SW 1271 (cell line): ENCODE measurements at regions not wholly inside any gene's neighbourhood (a gene's known extent, or its start where the extent isn't known, plus 50 kb on each side); places are given as distances from the start of the nearest gene placed in this dataset.
"Not testable (repeated sequence)": the region's sequence is repeated elsewhere in the genome, so short reads cannot be mapped to it uniquely, and the experiment has no call there.

Experiments used
- DNase-seq, 2 experiments: peaks; one replicate each; lab custom pipeline; 2025; lab: John Stamatoyannopoulos, UW

DNA sequence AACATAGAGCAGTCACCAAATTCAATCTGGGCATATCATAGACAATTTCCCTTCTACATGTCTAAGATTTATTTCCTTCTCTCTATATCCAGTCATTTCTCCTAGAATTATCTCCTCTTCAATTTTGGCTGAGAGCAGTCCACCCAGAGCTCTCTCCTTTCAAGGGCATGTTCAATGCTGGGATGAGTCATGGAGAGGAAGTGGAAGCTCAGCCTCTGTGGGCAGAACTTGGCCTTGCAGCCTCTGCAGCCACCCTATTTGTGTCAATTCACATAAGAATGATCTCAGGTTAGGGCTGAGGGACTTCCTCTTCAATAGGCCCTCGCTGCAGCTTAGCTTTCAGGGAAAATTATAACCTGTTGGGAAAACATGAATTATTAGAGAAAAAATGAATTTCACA, 560.8 kb downstream of the POM121L12 start:
- peak; percentile 3 to 10 for DNase-seq

DNA sequence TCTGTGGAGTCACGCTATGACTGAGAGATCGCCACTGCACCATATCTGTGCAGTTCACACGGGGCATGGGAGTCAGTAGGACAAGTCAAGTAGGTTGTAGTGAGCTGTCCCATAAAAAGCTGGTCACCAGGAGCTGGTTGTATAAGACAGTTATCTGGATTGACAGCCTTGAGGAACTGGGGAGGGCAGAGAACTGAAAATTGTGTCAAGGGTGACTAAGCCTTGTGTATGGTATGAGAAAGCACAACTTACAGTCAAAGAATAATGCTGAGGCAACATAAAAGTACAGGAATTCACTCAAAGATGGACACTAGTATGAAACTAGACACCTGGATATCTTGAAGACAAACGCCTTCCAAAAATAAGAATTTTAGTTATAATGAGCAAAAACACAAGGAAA, 564.9 kb downstream of the POM121L12 start:
- DNase-seq = no peak

DNA sequence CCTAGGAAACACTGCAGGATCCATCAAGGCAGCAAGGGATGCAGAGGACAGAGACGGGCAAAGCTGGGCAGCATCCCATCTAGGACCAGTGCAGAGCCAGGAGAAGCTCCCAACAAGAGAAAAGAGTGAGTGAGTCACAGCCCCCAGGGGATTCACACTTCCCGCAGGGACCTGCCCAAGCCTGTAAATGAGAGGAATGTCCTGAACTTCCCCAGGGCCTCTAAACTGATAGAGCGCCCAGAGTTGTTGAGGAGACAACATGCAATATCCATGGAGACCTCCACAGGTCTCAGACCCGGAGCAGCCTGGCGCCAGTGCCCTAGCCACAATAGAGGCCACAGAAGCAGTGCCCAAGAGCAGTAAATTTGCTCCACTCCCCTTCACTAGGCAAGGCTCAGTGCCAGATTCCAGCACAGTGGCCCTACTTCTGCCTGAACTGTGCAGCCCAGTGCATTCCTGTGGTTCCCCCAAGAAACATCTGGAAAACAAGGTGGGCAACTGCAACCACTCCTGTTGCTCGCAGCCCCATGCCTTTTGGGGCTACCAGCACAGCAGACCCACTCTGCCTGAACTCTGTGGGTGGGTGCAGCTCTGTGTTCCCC, 567.5 kb downstream of the POM121L12 start:
- DNase-seq = no peak

DNA sequence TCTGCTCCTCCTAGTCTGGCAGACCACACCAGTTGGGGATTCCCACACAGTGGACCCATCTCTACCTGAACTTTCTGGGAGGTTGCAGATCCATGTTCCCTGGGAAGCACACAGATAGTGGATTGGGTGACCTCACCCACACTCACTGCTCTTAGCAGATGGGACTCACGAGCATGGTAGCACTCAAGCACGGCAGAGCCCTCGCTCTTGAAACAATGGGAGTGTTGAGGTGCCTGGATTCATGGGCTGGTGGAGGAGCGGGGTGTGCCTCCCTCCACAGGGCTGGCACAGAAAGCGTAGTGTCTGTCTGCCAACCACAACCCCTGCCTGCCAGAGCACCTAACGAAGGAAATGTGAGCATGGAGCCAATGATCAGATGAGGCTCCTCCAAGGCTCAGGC, 568.0 kb downstream of the POM121L12 start:
- DNase-seq = no peak

DNA sequence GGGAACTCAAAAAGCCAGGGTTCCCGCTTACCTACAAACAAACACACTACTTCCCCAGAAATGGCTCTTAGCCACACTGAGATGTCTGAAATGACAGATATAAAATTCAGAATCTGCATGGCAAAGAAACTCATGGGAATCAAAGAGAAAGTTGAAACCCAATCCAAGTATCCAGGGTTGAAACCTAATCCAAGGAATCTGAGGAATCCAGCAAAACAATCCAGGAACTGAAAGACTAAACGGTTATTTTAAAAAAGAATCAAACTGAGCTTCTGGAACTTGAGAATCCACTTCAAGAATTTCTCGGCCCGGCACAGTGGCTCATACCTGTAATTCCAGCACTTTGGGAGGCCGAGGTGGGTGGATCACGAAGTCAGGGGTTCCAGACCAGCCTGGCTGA, 568.8 kb downstream of the POM121L12 start:
- no peak for DNase-seq

DNA sequence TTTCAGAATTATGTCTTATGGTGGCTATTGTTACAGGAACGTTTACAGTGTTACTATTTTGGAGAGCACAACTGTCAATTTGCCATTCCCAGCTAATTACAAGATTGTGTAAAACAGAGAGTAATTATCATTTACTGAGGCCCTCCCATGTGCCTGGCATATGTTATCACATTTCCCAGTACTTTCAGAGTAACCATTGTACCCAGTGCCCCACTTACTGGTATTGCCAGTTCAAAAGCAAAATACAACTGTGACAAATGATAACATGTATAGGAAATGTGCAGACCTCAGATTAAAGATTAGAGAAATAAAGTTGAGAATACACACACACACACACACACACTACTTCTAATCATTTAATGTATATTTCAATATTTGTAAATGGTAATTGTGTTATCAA, 572.5 kb downstream of the POM121L12 start:
- DNase-seq = no peak

DNA sequence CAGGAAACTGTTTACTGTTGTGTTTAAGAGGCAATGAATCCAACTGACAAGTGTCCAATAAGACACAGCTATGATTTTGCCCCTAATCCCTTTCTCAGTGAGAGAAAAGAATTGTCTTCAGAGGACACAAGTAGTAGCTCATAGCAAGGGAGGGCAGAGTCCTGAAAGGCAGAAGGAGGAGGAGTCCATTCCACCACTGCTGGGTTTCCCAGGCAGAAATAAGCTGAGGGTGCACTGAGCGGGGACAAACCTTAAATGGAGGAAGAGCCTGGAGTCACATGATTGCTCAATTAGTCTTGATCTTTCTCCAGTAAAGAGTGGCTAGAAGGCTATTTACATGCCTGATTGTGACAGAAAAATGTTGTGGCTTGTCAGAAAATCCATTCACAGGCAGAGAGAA, 573.8 kb downstream of the POM121L12 start:
- DNase-seq = no peak

DNA sequence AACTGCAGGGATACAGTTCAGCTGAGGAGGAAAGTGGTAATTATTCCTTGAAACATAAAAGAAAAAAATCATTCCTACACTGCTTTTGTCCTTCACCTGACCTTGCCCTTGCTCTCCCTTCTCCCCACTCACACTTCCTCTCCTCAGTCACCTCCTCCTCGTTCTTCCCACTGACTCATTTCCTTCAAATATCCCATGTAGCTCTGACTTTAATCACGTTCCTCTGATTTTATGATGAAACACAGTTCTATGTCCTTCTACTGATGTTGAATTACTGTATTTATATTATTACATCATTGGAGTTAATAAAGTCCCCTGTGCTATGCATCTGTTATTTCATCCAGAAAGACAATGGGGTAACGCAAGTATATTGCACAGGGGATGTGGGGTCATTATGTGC, 575.6 kb downstream of the POM121L12 start:
- DNase-seq = no peak

DNA sequence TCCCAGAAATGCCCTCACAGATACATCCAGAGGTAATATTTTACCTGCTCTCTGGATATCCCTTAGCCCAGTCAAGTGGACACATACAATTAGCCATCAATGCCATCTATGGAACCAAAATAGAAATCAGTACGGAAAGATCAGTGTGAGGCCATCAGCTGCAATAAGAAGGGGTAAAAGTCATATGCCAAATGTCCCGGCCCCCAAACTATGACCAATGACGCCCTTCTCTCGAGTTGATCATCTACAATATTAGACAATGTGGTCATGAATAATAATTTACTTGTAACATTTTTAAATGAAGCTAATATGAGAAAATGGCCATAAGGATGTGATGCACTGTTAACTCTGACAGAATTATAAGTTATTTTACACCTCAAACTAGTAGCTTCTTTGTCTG, 588.9 kb downstream of the POM121L12 start:
- DNase-seq = no peak

DNA sequence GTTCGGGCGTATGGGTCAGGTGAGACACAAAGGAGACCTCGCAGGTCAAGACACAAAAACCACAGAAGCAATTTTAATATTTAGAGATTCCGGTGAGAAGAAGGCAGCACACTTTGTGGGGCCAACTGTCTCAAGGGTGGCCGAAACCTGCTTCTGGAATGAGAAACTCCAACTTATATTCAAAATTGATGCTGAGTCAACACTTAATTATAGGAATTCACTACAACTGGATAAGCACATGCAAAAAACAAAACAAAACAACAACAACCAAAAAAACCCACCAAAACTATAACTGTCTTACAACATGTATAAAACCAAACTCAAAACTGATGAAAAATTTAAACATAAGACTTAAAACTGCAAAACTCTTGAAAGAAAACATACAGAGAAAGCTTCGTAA, 593.3 kb downstream of the POM121L12 start:
- no peak for DNase-seq

DNA sequence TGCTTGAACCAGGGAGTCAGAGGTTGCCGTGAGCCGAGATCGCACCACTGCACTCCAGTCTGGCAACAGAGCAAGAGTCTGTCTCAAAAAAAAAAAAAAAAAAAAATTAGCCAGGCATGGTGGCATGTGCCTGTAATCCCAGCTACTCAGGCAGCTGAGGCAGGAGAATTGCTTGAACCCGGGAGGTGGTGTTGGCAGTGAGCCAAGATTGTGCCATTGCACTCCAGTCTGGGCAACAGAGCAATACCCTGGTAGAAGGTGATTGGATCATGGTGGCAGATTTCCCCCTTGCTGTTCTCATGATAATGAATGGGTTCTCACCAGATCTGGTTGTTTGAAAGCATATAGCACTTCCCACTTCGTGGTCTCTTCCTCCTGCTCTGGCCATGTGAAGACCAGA, 599.8 kb downstream of the POM121L12 start:
- not testable (repeated sequence) for DNase-seq

DNA sequence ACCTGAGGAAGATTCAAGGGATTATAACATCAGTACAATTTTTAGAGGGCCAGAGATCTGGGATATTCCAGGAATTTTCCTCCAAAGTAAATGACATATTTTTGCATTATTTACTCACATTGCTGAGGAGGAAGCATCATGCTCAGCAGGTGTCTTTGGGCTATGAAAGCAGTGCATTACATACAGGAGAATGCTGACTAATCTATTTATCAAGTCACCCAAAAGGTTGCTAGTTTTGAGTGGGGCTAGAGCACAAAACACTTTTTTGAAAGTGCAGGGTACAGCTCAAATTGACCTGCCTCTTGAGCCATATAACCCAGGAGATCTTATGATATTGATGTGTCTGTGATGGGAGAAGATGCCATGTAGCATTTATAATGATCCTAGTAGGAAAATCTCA, 603.1 kb downstream of the POM121L12 start:
- DNase-seq = no peak

DNA sequence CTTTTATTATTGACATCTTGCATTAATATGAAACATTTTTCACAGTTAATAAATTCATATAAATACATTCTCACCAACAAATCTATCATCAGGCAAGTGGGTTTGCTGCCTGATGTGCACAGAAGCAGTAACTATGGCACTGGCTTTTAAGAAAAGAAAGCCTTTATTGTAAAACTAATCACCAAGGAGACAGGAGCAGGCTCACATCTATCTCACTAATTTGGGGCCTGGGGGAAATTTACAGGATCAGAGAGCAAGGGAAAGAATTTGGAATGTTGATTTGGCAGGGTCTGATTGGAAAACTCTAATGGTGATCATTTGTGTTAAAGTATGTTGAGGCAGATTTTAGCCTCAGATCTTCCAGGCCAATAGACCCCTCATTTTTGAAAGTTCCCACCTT, 605.7 kb downstream of the POM121L12 start:
- no peak for DNase-seq

DNA sequence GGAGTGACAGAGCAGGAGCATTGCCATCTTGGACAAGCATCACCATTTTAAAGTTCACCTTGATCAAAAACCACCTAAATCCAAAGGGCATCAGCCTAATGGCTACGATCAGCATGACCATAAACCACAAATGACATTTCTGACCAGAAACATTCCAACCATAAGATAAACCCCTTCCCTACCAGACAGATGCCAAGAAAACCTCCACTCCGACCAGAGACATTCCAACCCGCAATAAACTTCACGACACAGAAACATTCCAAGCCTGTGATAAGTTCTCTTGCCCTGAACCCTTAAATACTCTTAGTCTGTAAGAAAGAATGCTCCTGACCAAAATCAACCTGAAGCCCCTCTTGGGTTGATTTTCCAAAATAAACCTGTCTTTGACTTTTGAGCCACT, 606.9 kb downstream of the POM121L12 start:
- DNase-seq = no peak

DNA sequence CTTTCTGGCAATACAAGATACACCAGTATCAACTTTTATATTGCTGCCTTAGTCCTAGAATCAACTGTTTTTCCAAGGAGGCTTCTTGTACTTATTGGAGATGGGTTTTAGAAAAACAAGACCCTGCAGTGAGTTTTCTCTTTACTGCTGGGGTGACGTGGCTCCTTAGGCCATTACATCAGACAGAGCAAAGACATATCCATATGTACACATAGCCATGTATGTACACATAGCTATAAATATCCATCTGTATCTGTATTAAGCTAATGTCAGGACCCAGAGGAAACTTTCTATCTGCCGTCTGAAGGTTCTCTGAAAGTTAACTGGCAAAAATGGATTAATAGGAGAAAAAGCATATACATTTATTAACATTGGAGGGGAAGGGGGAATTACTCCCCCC, 607.4 kb downstream of the POM121L12 start:
- DNase-seq = no peak

DNA sequence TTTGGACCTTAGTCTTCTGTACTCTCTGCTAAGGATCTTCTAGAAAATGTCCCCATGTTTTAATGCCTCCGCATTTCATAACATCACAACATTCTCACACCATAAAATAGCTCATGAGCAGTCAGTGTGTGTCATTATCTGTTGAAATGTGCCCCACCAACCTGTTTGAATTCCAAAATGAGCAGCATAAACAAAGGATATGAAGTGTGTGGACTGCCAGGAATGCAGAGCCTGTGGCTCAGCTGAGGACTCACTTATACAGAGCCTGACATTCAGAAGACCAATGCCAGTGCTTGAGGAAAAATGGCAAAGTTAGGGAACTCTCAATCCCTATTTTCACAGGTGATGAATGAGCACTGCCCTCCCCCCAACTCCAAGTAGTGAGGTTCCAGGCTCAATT, 621.4 kb downstream of the POM121L12 start:
- no peak for DNase-seq

DNA sequence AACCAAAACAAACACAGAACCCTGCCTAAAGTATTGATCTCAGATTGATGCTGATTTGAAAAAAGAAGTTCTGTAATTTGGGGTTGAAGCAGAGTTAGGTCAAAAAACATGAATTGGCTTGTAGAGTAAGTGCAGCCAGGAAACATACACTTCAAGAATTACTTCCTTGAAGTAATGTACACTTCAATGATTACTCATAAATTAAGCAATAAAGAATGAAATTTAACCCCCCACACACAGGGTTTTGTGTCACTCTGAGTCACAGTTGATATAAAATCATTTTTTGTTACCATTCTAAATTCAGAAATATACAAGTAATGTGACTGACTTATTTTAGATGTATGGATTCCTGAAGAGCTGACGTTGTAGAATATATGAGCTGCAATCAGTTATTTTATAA, 622.2 kb downstream of the POM121L12 start:
- no peak for DNase-seq

DNA sequence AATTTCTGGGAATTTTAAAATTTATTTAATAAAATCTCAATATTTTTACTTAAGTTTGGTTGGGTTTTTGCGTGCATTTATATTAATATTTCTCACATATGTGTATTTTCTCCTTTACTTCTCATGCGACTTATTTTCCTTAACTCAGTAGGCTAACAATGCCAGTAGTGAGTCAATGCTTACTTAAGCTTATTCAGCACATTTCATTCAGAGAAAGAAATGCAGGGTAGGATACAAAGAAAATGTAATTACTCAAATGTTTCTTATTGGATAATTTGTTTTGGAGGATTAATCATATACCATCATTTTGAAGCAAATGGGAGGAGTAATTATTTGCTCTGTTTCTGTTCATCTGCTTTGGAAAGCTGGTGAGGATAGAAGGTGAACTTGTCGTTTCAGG, 623.5 kb downstream of the POM121L12 start:
- no peak for DNase-seq

DNA sequence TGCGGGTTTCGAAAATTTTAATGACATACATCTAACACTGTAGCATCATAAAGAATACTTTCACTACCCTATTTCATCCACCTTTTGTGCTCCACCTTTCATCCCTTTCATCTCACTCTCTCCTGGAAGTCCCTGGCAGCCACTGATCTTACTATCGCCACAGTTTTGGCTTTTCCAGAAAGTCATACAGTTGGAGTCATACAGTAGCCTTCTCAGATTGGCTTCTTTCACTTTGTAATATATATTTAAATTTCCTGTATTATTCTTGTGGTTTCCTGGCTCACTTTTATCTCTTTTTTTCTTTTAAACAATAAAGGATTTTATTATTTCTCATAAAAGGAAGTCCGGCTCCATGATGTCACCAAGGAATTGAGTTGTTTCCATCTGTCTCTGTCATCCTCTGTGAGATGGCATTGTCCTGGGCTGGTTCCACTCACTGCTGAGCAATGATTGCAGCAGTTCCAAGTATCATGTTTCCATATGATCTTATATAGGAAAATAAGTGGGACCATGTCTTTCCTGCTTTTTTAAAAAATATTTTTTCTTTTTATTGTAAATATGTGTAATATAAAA, 626.3 kb downstream of the POM121L12 start:
- no peak for DNase-seq

DNA sequence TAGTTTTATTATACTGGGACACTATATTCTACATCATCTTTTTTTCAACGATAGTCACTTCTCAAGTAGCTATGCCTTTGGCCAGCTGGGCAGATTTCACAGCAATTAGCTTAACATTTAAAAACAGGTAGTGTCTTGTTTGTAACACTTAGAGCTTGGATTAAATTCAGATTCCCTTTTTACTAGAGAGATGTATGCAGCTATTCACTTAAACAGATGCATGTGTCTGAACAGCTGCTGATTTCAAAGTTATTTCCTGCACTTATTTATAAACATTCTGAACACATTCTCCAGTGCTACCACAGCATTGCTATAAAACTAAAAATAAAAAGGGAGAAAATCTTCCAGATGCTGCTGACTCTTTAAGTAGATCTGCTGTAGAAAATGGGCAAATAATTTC, 637.2 kb downstream of the POM121L12 start:
- no peak for DNase-seq

DNA sequence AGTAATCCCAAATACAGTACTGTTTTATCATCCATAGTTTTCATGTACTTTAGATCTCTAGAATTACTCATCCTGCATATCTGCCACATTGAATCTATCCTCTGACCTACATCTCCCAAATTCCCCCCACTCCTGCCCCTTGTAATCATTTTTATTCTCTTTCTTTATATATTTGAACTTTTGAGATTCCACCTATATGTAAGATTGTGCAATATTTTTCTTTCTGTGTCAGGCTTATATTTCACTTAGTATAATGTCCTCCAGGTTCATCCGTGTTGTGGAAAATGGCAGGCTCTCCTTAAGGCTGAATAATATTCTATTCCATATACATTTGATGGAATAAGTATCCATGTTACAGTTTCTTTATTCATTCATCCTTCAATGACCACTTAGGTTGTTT, 640.4 kb downstream of the POM121L12 start:
- DNase-seq = no peak

DNA sequence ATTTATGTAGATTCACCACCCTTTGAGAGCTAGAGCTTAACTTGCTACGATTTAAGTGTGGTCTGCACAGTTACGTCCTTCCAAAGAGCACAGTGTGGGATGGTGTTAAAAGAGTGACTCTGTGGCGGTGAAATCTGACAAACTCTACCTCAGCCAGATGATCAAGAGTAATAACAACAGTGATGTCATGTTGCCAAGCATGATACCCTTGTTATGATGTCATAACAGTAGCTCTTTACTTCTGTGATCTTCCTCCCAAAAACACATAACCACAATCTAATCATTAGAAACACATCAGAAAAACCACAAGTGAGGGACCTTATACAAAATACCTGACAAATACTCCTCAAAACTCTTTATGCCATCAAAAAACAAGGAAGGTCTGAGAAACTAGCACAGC, 649.3 kb downstream of the POM121L12 start:
- DNase-seq = no peak

DNA sequence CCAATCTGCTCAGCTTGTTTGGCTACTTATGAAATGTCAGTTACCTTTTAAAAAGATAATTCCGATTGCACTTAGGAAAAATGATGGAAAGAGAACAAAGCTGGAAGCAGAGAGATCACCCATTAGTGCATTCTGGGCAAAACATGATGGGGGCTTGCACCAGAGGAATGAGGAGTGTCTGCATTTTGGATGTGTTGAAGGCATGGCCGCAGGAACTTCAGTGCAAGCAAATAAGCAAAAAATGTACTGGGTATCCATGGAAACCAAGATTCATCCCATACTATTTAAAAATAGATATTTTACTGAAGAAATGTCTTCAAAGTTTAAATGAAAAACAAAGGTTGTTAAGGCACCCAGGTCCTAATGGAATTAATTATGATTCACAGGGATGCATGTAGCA, 655.0 kb downstream of the POM121L12 start:
- no peak for DNase-seq

DNA sequence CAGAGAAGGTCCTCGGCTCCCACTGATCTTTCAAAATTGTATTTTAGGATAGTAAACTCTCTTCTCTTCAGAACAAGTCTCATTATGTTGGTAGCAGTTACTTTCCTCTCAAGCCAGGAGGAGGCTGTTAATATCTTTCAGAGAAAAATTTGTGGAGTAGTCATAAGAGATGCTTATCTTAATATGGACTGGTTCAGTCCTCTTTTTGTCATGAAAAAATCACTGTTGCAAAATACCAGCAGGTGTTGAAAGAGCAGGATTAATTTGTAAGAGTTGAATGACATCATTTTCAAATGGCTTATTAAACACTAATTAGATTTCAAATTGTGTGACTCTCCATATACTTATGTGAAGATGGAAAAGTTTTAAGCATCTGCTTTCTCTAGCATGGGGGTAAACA, 662.5 kb downstream of the POM121L12 start:
- DNase-seq = no peak
